ENCODE measurements at regions not wholly inside any gene's neighbourhood (a gene's known extent, or its start where the extent isn't known, plus 50 kb on each side); places are given as distances from the start of the nearest gene placed in this dataset.

- peak; percentile 67 for DNase-seq
These were observed 862.6 kb upstream of the MAN1A1 start for GRCh38 chr6:120211955-120212792.

- no peak for DNase-seq
These were observed 853.3 kb upstream of the MAN1A1 start for GRCh38 chr6:120202878-120203277.

- DNase-seq = no peak
These were observed 851.3 kb upstream of the MAN1A1 start for GRCh38 chr6:120200853-120201252.

- peak; percentile 75 for DNase-seq
These were observed 848.5 kb upstream of the MAN1A1 start for GRCh38 chr6:120198033-120198432.

DNA sequence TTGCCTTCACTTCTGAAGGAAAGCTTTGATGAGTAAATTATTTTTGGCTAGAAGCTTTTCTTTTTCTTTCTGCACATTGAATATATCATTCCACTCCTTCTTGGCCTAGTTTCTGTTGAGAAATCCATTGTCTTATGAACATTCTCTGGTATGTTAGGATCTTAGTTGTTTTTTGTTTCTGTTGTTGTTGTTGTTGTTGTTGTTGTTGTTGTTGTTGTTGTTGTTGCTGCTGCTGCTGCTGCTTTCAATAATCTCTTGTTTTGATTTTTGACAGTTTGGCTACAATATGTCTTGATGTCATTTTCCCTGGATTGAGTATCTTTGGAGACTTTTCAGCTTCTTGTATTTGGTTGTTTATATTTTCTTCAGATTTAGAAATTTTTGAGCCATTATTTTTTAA is 836.5 kb upstream of the MAN1A1 start:
- DNase-seq = no peak

DNA sequence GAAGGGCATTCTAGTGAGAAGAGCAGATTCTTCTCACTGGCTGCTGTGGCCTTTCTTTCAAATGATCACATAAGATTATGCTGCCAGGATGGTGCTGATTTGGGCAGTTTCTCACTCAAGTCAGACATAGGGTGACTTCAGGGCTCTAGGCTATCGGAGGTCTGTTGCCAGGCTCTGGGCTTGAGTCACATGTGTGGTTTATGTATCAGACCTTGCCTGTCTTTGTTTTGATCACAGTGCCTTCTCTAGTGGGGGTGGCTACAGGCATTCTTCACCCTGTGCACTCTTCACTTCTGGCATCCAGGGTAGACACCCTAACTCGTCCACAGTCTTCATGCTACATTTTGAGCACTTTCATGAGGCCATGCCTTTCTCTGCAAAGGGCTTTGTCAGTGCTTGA is 823.7 kb upstream of the MAN1A1 start:
- peak; percentile 58 for DNase-seq

GRCh38 chr6:120164531-120164930 is 815.0 kb upstream of the MAN1A1 start:
- no peak for DNase-seq

DNA sequence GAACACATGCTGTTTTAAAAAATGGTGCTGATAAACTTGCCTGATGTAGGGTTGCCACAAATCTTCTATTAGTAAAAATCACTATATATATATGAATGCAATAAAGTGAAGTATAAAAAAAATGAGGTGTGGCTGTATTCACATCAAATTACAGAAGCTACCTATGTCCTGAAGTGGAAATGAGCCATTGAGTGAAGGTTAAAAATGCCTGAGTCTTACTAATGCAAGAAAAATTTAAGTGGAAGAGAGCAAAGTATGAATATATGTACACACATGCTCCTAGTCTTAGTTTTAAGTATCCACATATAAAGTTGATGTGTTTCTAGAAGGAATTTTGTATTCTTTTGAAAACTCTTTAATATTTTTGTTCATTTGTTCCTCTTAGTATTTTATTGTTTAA is 808.3 kb upstream of the MAN1A1 start:
- DNase-seq = no peak

GRCh38 chr6:120147071-120147871 is 797.7 kb upstream of the MAN1A1 start:
- DNase-seq = peak; percentile 54

GRCh38 chr6:120141601-120142000 is 792.0 kb upstream of the MAN1A1 start:
- no peak for DNase-seq

DNA sequence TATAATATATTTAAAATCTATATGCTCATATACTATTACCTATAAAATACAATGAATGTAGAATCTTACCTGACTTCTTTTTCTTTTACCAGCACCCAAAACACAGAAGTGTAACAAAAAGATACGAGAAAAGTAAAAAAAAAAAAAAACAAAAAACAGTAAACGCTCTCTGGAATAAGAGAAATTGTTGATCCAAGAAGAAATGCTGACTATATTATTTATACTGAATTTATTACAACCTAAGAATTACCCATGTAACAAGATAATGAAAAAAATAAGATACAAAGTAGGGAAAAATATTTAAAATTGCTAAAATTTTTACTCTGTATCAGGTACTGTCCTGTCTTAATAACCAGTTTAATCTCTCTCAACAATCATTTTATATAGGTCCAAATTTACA is 787.9 kb upstream of the MAN1A1 start:
- no peak for DNase-seq

DNA sequence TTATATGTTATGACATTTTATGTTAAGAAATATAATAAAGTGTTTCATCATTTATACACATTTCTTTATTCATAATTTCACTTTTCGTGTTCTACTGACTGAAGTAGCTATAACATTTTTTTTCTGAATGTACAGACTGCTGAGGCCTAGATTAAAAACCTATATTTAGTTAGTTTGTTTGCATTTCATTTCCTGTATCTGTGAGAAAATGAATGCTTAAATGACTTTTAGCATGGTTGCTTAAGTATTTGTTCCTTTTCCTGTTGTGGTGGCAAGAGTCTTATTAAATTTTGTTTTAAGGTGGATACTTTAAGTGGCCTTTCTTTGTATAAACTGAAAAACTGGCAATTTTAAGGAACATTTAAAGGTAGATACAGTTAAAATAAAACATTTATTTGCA is 779.7 kb upstream of the MAN1A1 start:
- no peak for DNase-seq

DNA sequence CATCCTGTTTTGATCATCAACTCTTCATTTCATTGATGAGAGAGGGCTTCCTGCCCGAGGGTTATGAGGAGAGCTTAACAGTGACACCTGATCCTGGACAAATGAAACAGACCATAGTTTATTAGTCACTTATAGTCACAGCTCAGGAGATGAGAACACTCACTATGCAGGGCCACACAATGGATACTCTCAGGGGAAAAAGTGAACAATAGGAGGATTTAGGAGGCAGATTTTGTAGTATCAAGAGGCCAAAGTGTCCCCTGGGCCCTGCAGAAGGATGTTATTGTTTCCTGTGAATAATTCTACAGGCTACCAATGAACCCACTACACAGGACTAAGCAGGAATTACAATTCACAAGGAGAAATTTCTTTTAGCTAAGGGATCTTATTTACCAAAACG is 772.8 kb upstream of the MAN1A1 start:
- DNase-seq = no peak

- no peak for DNase-seq
These were observed 766.8 kb upstream of the MAN1A1 start for GRCh38 chr6:120116343-120116742.

- DNase-seq = no peak
These were observed 763.4 kb upstream of the MAN1A1 start for GRCh38 chr6:120112980-120113379.

GRCh38 chr6:120111001-120111400 is 761.4 kb upstream of the MAN1A1 start:
- no peak for DNase-seq

DNA sequence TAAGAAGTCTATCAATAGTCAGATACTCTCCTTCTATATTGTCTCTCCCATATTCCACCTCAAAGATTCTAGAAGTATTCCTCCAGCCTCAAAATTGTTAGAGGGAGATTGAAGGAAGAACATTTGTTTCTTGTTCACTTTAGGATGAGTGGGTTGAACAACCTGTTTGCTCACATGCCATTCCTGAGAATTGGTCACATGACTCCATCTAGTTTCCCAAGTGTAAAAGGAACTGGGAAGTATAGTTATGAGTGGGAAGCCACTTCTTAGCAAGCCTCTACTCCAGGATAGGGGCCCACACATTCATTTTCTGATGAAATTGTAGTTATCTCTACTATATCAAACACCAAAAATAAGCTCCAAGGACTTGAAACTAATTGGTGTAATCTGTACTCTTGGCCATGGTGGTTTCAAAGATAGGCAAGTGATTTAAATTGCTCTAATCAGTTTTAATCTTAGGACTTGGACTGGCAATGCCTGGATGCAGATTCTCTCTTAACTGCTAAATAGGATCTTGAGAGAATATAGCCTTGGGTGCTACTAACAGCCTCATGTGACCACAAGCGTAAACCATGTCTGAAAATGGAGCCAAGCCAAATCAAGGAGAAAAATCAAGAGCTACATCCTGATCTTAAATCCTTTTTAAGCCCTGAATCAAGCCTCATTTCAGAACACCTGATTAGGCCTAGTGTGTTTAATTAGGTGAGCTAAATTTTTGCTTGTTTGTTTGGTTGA is 758.7 kb upstream of the MAN1A1 start:
- DNase-seq = peak; percentile 61

GRCh38 chr6:120103618-120104017 is 754.1 kb upstream of the MAN1A1 start:
- DNase-seq = no peak

DNA sequence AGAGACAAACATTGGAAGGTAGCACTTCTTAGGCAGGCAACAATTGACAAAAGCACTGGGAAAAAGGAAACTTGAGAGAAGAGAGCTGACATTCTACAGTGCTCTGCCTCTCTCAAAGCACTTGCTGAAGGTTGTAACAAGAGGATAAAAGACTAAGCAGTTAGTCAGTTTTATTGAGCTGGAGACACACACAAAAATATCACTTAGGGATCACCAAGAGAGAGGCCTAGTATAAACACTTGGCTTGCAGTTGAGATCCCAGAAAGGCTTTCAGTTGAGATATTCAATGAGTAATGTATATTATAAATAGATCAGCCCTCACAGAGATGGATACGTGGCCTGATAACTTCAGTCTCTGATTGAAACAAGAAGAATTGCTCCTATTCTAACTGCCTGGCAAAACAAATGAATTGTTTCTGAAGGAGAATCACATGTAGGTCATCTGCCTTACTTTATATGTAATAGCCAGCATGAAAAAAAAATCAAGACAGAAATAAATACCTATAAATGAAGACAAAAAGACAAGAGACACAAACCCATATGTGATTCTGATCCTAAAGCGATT is 747.2 kb upstream of the MAN1A1 start:
- no peak for DNase-seq

DNA sequence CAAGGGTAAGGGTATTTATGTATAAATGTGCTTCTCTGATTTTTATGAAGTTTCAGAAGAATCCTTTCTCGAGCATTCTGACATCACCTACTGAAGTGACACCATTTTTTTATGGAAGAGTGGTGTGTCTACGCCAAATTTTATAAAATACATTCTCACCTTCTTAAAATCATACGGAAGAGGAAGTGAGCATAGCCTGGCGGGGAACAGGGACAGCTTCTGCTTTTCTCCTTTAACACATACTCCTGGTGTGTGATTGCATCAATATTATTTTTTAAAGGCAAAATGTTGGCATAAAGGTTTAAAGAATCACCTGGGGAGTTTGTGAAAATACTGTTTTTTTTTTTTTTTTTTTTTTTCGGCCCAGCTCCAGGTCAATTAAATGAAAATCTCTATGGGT is 733.6 kb upstream of the MAN1A1 start:
- no peak for DNase-seq

DNA sequence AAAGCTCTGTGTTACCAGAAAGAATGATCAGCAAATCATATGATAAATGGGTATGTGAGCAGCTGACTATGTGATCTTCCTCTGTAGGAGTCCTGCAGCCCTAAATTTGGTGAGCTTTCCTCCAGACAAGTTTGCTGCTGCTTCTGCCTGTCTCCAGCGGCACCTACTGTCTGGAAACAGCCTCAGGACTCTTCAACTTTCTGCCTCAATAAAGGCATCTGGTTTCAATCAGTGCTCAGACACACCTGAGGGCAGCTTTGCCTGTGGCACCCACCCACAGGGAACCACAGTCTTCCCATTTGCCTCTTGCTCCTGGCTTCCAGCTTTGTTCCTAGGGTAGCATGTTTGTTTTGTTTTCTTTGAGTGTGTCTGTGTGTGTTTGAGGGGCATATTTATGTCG is 727.9 kb upstream of the MAN1A1 start:
- peak; percentile 92 for DNase-seq

DNA sequence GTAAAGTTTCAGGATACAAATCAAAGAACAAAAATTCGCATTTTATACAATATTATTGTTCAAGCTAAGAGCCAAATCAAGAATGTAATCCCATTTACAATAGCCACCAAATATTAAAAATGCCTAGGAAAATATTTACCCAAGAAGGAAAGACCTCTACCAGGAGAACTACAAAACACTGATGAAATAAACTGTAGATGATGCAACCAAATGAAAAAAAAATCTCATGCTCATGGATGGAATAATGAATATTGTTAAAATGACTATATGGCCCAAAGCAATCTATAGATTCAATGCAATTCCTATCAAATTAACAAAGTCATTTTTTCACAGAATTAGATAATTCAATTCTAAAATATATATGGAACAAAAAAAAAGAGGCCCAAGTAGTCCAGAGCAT is 708.8 kb upstream of the MAN1A1 start:
- DNase-seq = no peak

GRCh38 chr6:120056085-120056484 is 706.5 kb upstream of the MAN1A1 start:
- peak; percentile 64 for DNase-seq

Measured in islet precursor cell (in vitro differentiated cells).